PFSK-1 (cell line): ENCODE measurements at regions not wholly inside any gene's neighbourhood (a gene's known extent, or its start where the extent isn't known, plus 50 kb on each side); places are given as distances from the start of the nearest gene placed in this dataset.

Experiments
- FOXP2 ChIP-seq: optimal IDR thresholded peaks from 2 replicates; pipeline ENCODE3; 2011; ENCODE audit warnings: borderline replicate concordance, control low read depth, inconsistent platforms; ENCODE audit not compliant: insufficient read depth; ENCODE audit errors: extremely low read length, extremely low read depth
- POLR2AphosphoS5 ChIP-seq: IDR thresholded peaks from 2 replicates; pipeline ENCODE4 v1.6.1; 2012; ENCODE audit warnings: low read depth, mild to moderate bottlenecking, control low read depth, low read length, moderate library complexity
- SIN3A ChIP-seq: IDR thresholded peaks from 2 replicates; pipeline ENCODE4 v1.6.1; 2012; ENCODE audit warnings: mild to moderate bottlenecking, low read length, moderate library complexity, borderline replicate concordance; ENCODE audit not compliant: insufficient read depth
- TAF1 ChIP-seq: IDR thresholded peaks from 2 replicates; pipeline ENCODE4 v1.6.1; 2012; ENCODE audit warnings: low read length, control low read depth, borderline replicate concordance; ENCODE audit not compliant: insufficient read depth
- TF ChIP-seq, protein P1 (sequence below), 2 experiments: IDR thresholded peaks; 2 replicates each; pipeline versions ENCODE4 v1.6.1 to v1.8.0; 2011 to 2012; ENCODE audit warnings: low read depth in 2 of 2, low read length in 2 of 2, control low read depth in 1 of 2, inconsistent platforms in 1 of 2, mild to moderate bottlenecking in 1 of 2, moderate library complexity in 1 of 2; ENCODE audit not compliant: insufficient read depth in 1 of 2

DNA sequence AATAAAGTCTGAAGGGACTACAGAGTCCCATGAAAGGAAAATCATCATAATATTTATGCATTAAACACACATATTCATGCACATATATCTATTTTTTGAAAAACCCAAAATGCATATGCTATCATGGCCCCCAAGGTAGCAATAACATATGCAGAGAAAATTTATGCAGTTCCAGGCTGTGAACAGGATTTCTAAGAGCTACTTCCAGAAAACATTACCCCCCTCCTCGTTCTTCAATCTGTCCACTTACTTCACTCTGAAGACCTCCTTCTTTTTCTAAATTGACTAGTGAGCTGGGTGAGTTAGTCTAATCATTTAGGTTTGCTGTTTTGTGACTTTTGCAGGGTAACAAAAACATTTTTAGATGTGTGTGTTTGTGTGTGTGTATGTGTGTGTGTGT is 376.4 kb upstream of the ZEB2 start:
- TF ChIP-seq POLR2AphosphoS5: no peak
- TF ChIP-seq, protein P1, sequence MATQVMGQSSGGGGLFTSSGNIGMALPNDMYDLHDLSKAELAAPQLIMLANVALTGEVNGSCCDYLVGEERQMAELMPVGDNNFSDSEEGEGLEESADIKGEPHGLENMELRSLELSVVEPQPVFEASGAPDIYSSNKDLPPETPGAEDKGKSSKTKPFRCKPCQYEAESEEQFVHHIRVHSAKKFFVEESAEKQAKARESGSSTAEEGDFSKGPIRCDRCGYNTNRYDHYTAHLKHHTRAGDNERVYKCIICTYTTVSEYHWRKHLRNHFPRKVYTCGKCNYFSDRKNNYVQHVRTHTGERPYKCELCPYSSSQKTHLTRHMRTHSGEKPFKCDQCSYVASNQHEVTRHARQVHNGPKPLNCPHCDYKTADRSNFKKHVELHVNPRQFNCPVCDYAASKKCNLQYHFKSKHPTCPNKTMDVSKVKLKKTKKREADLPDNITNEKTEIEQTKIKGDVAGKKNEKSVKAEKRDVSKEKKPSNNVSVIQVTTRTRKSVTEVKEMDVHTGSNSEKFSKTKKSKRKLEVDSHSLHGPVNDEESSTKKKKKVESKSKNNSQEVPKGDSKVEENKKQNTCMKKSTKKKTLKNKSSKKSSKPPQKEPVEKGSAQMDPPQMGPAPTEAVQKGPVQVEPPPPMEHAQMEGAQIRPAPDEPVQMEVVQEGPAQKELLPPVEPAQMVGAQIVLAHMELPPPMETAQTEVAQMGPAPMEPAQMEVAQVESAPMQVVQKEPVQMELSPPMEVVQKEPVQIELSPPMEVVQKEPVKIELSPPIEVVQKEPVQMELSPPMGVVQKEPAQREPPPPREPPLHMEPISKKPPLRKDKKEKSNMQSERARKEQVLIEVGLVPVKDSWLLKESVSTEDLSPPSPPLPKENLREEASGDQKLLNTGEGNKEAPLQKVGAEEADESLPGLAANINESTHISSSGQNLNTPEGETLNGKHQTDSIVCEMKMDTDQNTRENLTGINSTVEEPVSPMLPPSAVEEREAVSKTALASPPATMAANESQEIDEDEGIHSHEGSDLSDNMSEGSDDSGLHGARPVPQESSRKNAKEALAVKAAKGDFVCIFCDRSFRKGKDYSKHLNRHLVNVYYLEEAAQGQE (IDR thresholded peaks at IDR 0.05; ENCODE audit: insufficient read depth in 1 of 2, low read depth in 2 of 2, low read length in 2 of 2): no peak
- no peak for TF ChIP-seq FOXP2

DNA sequence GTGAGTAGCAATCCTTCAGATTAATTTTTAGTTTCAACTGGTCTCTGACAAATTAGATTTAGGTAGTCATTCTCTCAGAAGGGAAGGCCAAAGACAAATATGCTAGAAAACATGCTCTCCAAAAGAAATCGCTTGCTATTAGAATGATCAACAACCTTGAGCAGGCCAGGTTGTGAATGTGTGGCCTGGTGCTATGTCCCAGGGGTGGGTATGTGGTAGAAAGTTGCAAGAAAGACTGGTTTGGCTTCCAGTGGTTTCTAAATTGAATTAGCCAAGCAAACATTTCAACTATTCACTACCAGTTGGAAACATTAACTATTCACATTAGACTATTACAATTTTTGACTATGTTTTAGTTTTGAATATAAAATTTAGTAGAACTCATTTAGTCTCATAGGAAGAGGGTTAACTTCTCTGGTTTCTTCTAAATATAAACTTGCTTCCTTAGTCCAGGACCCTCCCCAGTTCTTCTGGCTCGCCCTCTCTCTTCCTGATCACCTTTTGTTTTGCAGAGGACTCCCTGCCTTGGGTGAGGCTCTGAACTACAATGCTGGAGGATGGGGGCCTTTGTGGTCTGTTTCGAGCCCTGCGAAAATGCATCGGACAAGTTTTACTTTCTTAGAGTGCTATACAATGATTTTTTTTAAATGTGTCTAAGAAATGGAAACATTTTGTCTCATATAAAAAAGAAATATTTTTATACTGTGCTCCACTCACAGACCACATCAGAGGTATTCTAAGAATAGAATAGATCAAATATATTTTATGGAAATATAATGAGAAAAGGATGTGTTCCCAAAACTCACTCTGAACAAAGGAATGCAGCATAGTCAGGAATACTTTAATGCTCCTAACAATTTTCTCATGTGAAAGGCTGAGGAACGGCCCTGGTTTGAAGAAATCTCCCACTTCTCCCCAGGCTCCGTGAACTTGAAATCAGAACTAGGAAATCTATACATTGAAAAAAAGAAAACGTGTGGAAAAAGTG is 375.0 kb upstream of the ZEB2 start:
- TF ChIP-seq TAF1 (no peak), SIN3A (no peak), POLR2AphosphoS5 (no peak), FOXP2 (no peak)
- TF ChIP-seq, protein P1 (IDR thresholded peaks at IDR 0.05; ENCODE audit: insufficient read depth in 1 of 2, low read depth in 2 of 2, low read length in 2 of 2): no peak

GRCh38 chr2:144893464-144893863 is 373.5 kb upstream of the ZEB2 start:
- no peak for TF ChIP-seq FOXP2
- TF ChIP-seq, protein P1 (IDR thresholded peaks at IDR 0.05; ENCODE audit: insufficient read depth in 1 of 2, low read depth in 2 of 2, low read length in 2 of 2): no peak
- TF ChIP-seq TAF1: no peak
- no peak for TF ChIP-seq SIN3A
- no peak for TF ChIP-seq POLR2AphosphoS5

DNA sequence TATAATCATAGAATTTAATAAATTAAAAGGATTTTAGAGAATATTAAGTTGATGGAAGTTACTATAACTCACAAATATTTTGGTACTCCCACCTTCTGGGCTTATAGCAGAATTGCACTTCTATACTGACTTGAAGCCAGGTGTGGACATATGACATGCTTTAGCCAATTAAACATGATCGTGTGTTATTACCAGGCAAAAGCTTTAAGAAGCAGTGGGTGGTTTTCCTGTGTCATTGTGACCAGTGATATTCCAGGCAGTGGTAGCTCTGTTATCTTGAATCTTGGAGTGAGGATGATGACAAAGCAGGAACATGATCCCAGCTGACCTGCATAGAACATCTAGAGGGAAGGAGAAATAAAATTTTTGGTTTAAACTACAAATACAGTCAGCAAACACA is 370.9 kb upstream of the ZEB2 start:
- TF ChIP-seq FOXP2 (no peak), SIN3A (no peak), POLR2AphosphoS5 (no peak), TAF1 (no peak)
- TF ChIP-seq, protein P1 (IDR thresholded peaks at IDR 0.05; ENCODE audit: insufficient read depth in 1 of 2, low read depth in 2 of 2, low read length in 2 of 2): no peak

DNA sequence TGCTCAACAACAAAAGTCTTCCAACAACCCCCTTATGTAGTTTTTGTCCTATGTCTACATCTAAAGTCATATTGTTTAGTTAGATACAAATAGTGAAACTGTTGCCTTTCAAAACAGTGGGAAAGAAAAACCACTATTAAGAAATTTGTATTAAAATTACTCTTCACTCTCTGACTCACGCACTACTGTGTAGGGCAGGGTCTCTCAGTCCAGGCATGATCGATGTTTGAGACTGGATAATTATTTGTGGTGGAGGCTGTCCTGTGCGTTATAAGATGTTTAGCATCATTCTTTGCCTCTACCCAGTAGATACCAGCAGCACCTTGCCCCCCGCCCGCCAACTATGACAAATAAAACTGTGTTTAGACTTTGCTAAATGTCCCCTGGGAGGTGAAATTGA is 369.4 kb upstream of the ZEB2 start:
- no peak for TF ChIP-seq TAF1
- no peak for TF ChIP-seq FOXP2
- TF ChIP-seq POLR2AphosphoS5: no peak
- TF ChIP-seq, protein P1 (IDR thresholded peaks at IDR 0.05; ENCODE audit: insufficient read depth in 1 of 2, low read depth in 2 of 2, low read length in 2 of 2): no peak
- no peak for TF ChIP-seq SIN3A
